Calu3 (cell line): ENCODE measurements at regions not wholly inside any gene's neighbourhood (a gene's known extent, or its start where the extent isn't known, plus 50 kb on each side); places are given as distances from the start of the nearest gene placed in this dataset.

Source experiments
- BruUV-seq: library from RNA; stranded (reverse); fragments of 400-500 nt; replicated peaks from 2 replicates; lab custom pipeline; 2021; lab: Mats Ljungman, UMichigan
- CTCF ChIA-PET: fragments of 300-600 bp; sonication (Branson Sonifier 250); formaldehyde crosslinking; loops from one replicate; lab custom pipeline; 2022; ENCODE audit warnings: antibody characterized with exemption; lab: Charles Lee
- DNase-seq: peaks from one replicate; pipeline ENCODE4 v3.0.0; 2022
- H3K27ac Mint-ChIP-seq: one replicate; pipeline ENCODE4 v1.8.0; 2022; ENCODE audit warnings: mixed read lengths; ENCODE audit not compliant: unreplicated experiment
- H3K27me3 Mint-ChIP-seq: one replicate; pipeline ENCODE4 v1.8.0; 2022; ENCODE audit warnings: mixed read lengths; ENCODE audit not compliant: unreplicated experiment
- H3K36me3 Mint-ChIP-seq: one replicate; pipeline ENCODE4 v1.8.0; 2022; ENCODE audit warnings: mild to moderate bottlenecking, moderate library complexity, mixed read lengths; ENCODE audit not compliant: insufficient read depth, unreplicated experiment
- H3K4me1 Mint-ChIP-seq: one replicate; pipeline ENCODE4 v1.8.0; 2022; ENCODE audit warnings: mild to moderate bottlenecking, low read depth, mixed read lengths; ENCODE audit not compliant: unreplicated experiment
- H3K4me3 Mint-ChIP-seq: one replicate; pipeline ENCODE4 v1.8.0; 2022; ENCODE audit warnings: mild to moderate bottlenecking, low read depth, moderate library complexity, mixed read lengths; ENCODE audit not compliant: unreplicated experiment
- H3K9me3 Mint-ChIP-seq: one replicate; pipeline ENCODE4 v1.8.0; 2022; ENCODE audit warnings: low read depth, mixed read lengths; ENCODE audit not compliant: unreplicated experiment
- CTCF ChIP-seq: fragments of 200-600 bp; IDR thresholded peaks from one replicate; pipeline ENCODE4 v1.8.0; 2022; ENCODE audit warnings: antibody characterized with exemption; ENCODE audit not compliant: unreplicated experiment
- intact Hi-C: fragments of 100-400 bp; cut with micrococcal nuclease; formaldehyde crosslinking; loops from one replicate; pipeline ENCODE4 v1.10.0; 2022; ENCODE audit not compliant: unreplicated experiment

DNA sequence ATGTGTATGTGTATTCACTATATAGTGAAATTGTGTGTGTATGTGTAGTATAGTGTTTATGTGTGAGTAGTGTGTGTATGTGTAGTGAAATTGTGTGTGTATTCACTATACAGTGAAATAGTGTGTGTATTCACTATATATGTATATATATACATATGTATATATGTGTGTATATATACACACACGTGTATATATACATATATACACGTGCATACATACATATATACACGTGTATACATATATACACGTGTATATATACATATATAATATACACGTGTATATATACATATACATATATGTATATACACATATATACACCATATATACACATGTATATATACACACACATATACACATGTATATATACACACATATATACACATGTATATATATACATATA is 403.6 kb upstream of the TUSC1 start:
- intact Hi-C loops: no loop called here
- Mint-ChIP-seq H3K9me3 (peaks cover 6% of the 10 kb centered on the region), H3K27me3 (no peaks in the 10 kb centered on the region), H3K27ac (no peak overlapping the region), H3K4me1 (no peaks in the 10 kb centered on the region), H3K4me3 (no peak overlapping the region), H3K36me3 (no peaks in the 10 kb centered on the region)
- DNase-seq: no peak
- no TSS peak for BruUV-seq
- TF ChIP-seq CTCF: no peak
- CTCF ChIA-PET: no interaction called here

DNA sequence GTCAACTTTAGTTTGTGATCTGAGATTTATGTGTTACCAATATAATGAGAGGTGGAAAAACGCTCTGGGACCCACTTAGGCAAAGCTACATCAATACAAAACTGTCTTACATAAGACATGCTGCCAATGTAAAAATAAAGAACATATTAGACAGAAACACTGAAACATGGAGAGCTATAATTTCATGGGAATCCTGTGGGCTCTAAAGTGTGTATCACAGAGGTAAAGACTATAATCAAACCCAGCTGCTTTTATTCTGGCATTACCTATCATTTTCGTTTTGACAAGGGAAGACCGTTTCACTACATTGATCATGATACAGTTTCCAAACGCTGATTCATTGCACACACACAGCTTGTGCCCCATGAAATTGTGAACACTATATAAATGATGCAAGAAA is 400.5 kb upstream of the TUSC1 start:
- Mint-ChIP-seq H3K27me3 (no peaks in the 10 kb centered on the region), H3K27ac (no peak overlapping the region), H3K4me1 (no peaks in the 10 kb centered on the region), H3K36me3 (no peaks in the 10 kb centered on the region), H3K4me3 (no peak overlapping the region), H3K9me3 (peaks cover 18% of the 10 kb centered on the region)
- no peak for TF ChIP-seq CTCF
- DNase-seq: no peak
- no TSS peak for BruUV-seq
- intact Hi-C loops: no loop called here
- CTCF ChIA-PET: interaction anchor here (0.6 kb wide), 1 partner anchor 8 kb away, joined by 3 read pairs; no protein-coding TSS in a partner anchor

DNA sequence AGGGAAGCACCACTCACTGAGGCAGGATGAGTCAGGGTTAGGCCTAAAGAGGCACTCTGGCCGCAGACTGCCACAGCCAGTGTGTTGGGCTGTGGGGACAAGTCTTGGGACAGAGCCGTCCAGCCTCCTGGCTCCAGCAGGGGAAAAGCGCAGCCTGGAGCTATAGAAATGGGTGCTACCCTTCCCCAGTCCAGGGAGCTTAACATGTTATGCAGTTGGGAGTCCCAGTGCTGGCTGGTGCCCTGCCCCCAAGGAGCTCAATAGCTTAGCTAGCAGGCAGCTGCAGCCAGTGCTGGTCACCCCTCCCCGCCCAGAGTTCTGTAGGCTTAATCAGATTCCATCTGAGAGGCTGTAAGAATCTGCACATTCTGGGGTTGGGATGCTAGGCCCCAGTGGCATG is 399.6 kb upstream of the TUSC1 start:
- H3K4me3 Mint-ChIP-seq: no peak overlapping the region
- DNase-seq: no peak
- intact Hi-C loops: no loop called here
- H3K27ac Mint-ChIP-seq: no peak overlapping the region
- no peak for TF ChIP-seq CTCF
- H3K9me3 Mint-ChIP-seq: peaks cover 13% of the 10 kb centered on the region
- H3K27me3 Mint-ChIP-seq: no peaks in the 10 kb centered on the region
- H3K4me1 Mint-ChIP-seq: no peaks in the 10 kb centered on the region
- H3K36me3 Mint-ChIP-seq: no peaks in the 10 kb centered on the region
- BruUV-seq: no TSS peak
- CTCF ChIA-PET: no interaction called here

GRCh38 chr9:26067608-26068007 is 389.4 kb upstream of the TUSC1 start:
- no peaks in the 10 kb centered on the region for H3K27me3 Mint-ChIP-seq
- BruUV-seq: no TSS peak
- no peaks in the 10 kb centered on the region for H3K4me1 Mint-ChIP-seq
- H3K27ac Mint-ChIP-seq: no peak overlapping the region
- no peak for TF ChIP-seq CTCF
- CTCF ChIA-PET: no interaction called here
- DNase-seq: no peak
- H3K9me3 Mint-ChIP-seq: peaks cover 2% of the 10 kb centered on the region
- no peaks in the 10 kb centered on the region for H3K36me3 Mint-ChIP-seq
- no peak overlapping the region for H3K4me3 Mint-ChIP-seq
- intact Hi-C loops: no loop called here

GRCh38 chr9:26066237-26066636 is 388.0 kb upstream of the TUSC1 start:
- no TSS peak for BruUV-seq
- no peak for DNase-seq
- TF ChIP-seq CTCF: no peak
- no peaks in the 10 kb centered on the region for H3K27me3 Mint-ChIP-seq
- intact Hi-C loops: no loop called here
- H3K4me1 Mint-ChIP-seq: no peaks in the 10 kb centered on the region
- peaks cover 2% of the 10 kb centered on the region for H3K9me3 Mint-ChIP-seq
- no peak overlapping the region for H3K4me3 Mint-ChIP-seq
- H3K36me3 Mint-ChIP-seq: no peaks in the 10 kb centered on the region
- CTCF ChIA-PET: no interaction called here
- no peak overlapping the region for H3K27ac Mint-ChIP-seq
